Sigmoid colon (tissue), 6 donors: ENCODE measurements at regions not wholly inside any gene's neighbourhood (a gene's known extent, or its start where the extent isn't known, plus 50 kb on each side); places are given as distances from the start of the nearest gene placed in this dataset.
A peak's percentile ranks its signal among the peaks of the same experiment; 100 is the strongest.

Experiments
- DNase-seq: peaks from one replicate; pipeline ENCODE4 v3.0.0-alpha.2; 2019
- H3K27ac ChIP-seq, 4 donors: fragments of 200-600 bp; sonication (generic); one replicate each; pipeline ENCODE4 v1.5.1; 2016 to 2019; ENCODE audit warnings: mild to moderate bottlenecking in 1 of 4
- H3K27me3 ChIP-seq, 3 donors: fragments of 200-600 bp; sonication (generic); one replicate each; pipeline ENCODE4 v1.5.1; 2019; ENCODE audit warnings: mild to moderate bottlenecking in 1 of 3
- H3K36me3 ChIP-seq, 4 donors: fragments of 200-600 bp; sonication (generic); one replicate each; pipeline ENCODE4 v1.5.1; 2016 to 2019
- H3K4me1 ChIP-seq, 4 donors: fragments of 200-600 bp; sonication (generic); one replicate each; pipeline ENCODE4 v1.5.1; 2017 to 2019
- H3K4me3 ChIP-seq, 4 donors: fragments of 200-600 bp; sonication (generic); one replicate each; pipeline ENCODE4 v1.5.1; 2017 to 2019; ENCODE audit warnings: mild to moderate bottlenecking in 2 of 4, moderate library complexity in 1 of 4
- H3K9me3 ChIP-seq, 4 donors: fragments of 200-600 bp in 3 of 4; sonication (generic) in 3 of 4; one replicate each; pipeline versions ENCODE4 v1.5.1 to v1.6.1; 2013 to 2019
- CTCF ChIP-seq, 4 experiments: fragments of 450-650 bp in 3 of 4; fragments of 200-600 bp in 1 of 4; IDR thresholded peaks; one replicate each; pipeline ENCODE4 v1.5.1; 2016 to 2019; ENCODE audit warnings: antibody characterized with exemption in 4 of 4, mild to moderate bottlenecking in 3 of 4, moderate library complexity in 2 of 4
- EP300 ChIP-seq, 4 donors: sonication (generic); formaldehyde crosslinking; IDR thresholded peaks; one replicate each; pipeline ENCODE4 v1.6.1; 2017; ENCODE audit warnings: antibody characterized with exemption in 4 of 4
- POLR2A ChIP-seq, 2 donors: fragments of 450-650 bp; IDR thresholded peaks; one replicate each; pipeline ENCODE4 v1.6.1; 2016; ENCODE audit warnings: antibody characterized with exemption in 2 of 2, mild to moderate bottlenecking in 2 of 2, moderate library complexity in 2 of 2
- POLR2AphosphoS5 ChIP-seq, 4 donors: sonication (generic); formaldehyde crosslinking; IDR thresholded peaks; one replicate each; pipeline ENCODE4 v1.6.1; 2017; ENCODE audit warnings: antibody characterized with exemption in 4 of 4
- WGBS, 2 donors: extraction: QIAGEN DNeasy Blood & Tissue Kit; methylation state at CpG; one replicate each; pipeline ENCODE4 v1.1.7; 2013; 5-methylcytosine and 5-hydroxymethylcytosine counted together
- intact Hi-C: fragments of 100-400 bp; cut with DNase I; formaldehyde crosslinking; loops from one replicate; pipeline ENCODE4 v1.15.1; 2023
- donor health status: healthy with polysubstance abuse.
- donor health status: healthy.

- Histone ChIP-seq H3K27me3 (no peaks in the 10 kb centered on the region), H3K4me1 (peaks cover 0 to 17% (median 11%) of the 10 kb centered on the region in 4 donors), H3K9me3 (no peaks in the 10 kb centered on the region), H3K36me3 (no peaks in the 10 kb centered on the region), H3K27ac (no peak overlapping the region), H3K4me3 (no peak overlapping the region)
- DNase-seq = no peak
- TF ChIP-seq POLR2AphosphoS5 (IDR thresholded peaks at IDR 0.05) (no peak), EP300 (IDR thresholded peaks at IDR 0.05) (no peak), CTCF (IDR thresholded peaks at IDR 0.05) (no peak)
- WGBS, 2 donors = 86 to 91% methylated on average over 10 of the region's 10 CpGs
- intact Hi-C loops = no loop called here
Observed at GRCh38 chr18:10029711-10030110, 115.9 kb downstream of the VAPA start.

GRCh38 chr18:10030816-10031541, 117.2 kb downstream of the VAPA start:
- H3K27me3 ChIP-seq = no peaks in the 10 kb centered on the region
- TF ChIP-seq POLR2A (IDR thresholded peaks at IDR 0.05) (no peak), CTCF (IDR thresholded peaks at IDR 0.05) (no peak), EP300 (IDR thresholded peaks at IDR 0.05) (no peak), POLR2AphosphoS5 (IDR thresholded peaks at IDR 0.05) (no peak)
- H3K9me3 ChIP-seq = no peaks in the 10 kb centered on the region
- 93 to 96% methylated on average over 25 of the region's 25 CpGs for whole genome bisulfite sequencing, 2 donors
- H3K27ac ChIP-seq = no peak overlapping the region
- intact Hi-C loops = no loop called here
- DNase-seq = no peak
- no peak overlapping the region for H3K4me3 ChIP-seq
- peaks cover 0 to 30% (median 11%) of the 10 kb centered on the region in 4 donors for H3K4me1 ChIP-seq
- H3K36me3 ChIP-seq = no peaks in the 10 kb centered on the region

GRCh38 chr18:10032331-10033015, 118.7 kb downstream of the VAPA start:
- no peaks in the 10 kb centered on the region for H3K27me3 ChIP-seq
- no peaks in the 10 kb centered on the region for H3K36me3 ChIP-seq
- no peak for DNase-seq
- no peaks in the 10 kb centered on the region for H3K9me3 ChIP-seq
- H3K4me3 ChIP-seq = peak overlapping the region in 3 of 4 donors; percentile 5 to 27 (median 26)
- peaks cover 0 to 38% (median 11%) of the 10 kb centered on the region in 4 donors for H3K4me1 ChIP-seq
- no peak for TF ChIP-seq EP300 (IDR thresholded peaks at IDR 0.05)
- TF ChIP-seq CTCF (IDR thresholded peaks at IDR 0.05) = no peak
- TF ChIP-seq POLR2AphosphoS5 (IDR thresholded peaks at IDR 0.05) = no peak
- no peak for TF ChIP-seq POLR2A (IDR thresholded peaks at IDR 0.05)
- intact Hi-C loops = no loop called here
- WGBS, 2 donors = 25 to 66% methylated on average over 46 of the region's 46 CpGs
- no peak overlapping the region for H3K27ac ChIP-seq

GRCh38 chr18:10033016-10033399, 119.2 kb downstream of the VAPA start:
- Histone ChIP-seq H3K4me1 (peaks cover 0 to 38% (median 11%) of the 10 kb centered on the region in 4 donors), H3K36me3 (no peaks in the 10 kb centered on the region), H3K4me3 (peak overlapping the region in 1 of 4 donors; percentile 27), H3K9me3 (no peaks in the 10 kb centered on the region), H3K27ac (no peak overlapping the region), H3K27me3 (no peaks in the 10 kb centered on the region)
- 63 to 72% methylated on average over 9 of the region's 9 CpGs for WGBS, 2 donors
- DNase-seq = no peak
- no peak for TF ChIP-seq POLR2AphosphoS5 (IDR thresholded peaks at IDR 0.05)
- no peak for TF ChIP-seq CTCF (IDR thresholded peaks at IDR 0.05)
- TF ChIP-seq POLR2A (IDR thresholded peaks at IDR 0.05) = no peak
- no peak for TF ChIP-seq EP300 (IDR thresholded peaks at IDR 0.05)
- intact Hi-C loops = no loop called here
